Osteocyte (in vitro differentiated cells): ENCODE measurements at regions not wholly inside any gene's neighbourhood (a gene's known extent, or its start where the extent isn't known, plus 50 kb on each side); places are given as distances from the start of the nearest gene placed in this dataset.

Experiments used
- DNase-seq: peaks from one replicate; pipeline ENCODE4 v3.0.0; 2021; ENCODE audit warnings: mixed read lengths; ENCODE audit not compliant: unreplicated experiment; ENCODE audit errors: extremely low spot score
- H3K27ac Mint-ChIP-seq: one replicate; pipeline ENCODE4 v1.8.0; 2021; ENCODE audit warnings: mild to moderate bottlenecking, mixed read lengths; ENCODE audit not compliant: unreplicated experiment
- H3K27me3 Mint-ChIP-seq: one replicate; pipeline ENCODE4 v1.8.0; 2021; ENCODE audit warnings: mixed read lengths; ENCODE audit not compliant: unreplicated experiment
- H3K36me3 Mint-ChIP-seq: one replicate; pipeline ENCODE4 v1.8.0; 2021; ENCODE audit warnings: mixed read lengths; ENCODE audit not compliant: unreplicated experiment
- H3K4me1 Mint-ChIP-seq: one replicate; pipeline ENCODE4 v1.8.0; 2021; ENCODE audit warnings: mixed read lengths; ENCODE audit not compliant: unreplicated experiment
- H3K4me3 Mint-ChIP-seq: one replicate; pipeline ENCODE4 v1.8.0; 2021; ENCODE audit warnings: mild to moderate bottlenecking, moderate library complexity, mixed read lengths; ENCODE audit not compliant: unreplicated experiment
- H3K9me3 Mint-ChIP-seq: one replicate; pipeline ENCODE4 v1.8.0; 2021; ENCODE audit warnings: mixed read lengths; ENCODE audit not compliant: unreplicated experiment
- CTCF ChIP-seq: fragments of 200-600 bp; sonication (generic); IDR thresholded peaks from 2 replicates; pipeline ENCODE4 v1.5.0; 2021; ENCODE audit warnings: antibody characterized with exemption, mild to moderate bottlenecking, moderate library complexity

- Mint-ChIP-seq H3K27me3 (peaks cover 8% of the 10 kb centered on the region), H3K9me3 (no peaks in the 10 kb centered on the region), H3K4me1 (peaks cover 6% of the 10 kb centered on the region), H3K27ac (no peak overlapping the region), H3K36me3 (no peaks in the 10 kb centered on the region), H3K4me3 (no peak overlapping the region)
- no peak for DNase-seq
- TF ChIP-seq CTCF: no peak
Measured at GRCh38 chr12:23005387-23005786, 380.4 kb downstream of the ETNK1 start.

DNA sequence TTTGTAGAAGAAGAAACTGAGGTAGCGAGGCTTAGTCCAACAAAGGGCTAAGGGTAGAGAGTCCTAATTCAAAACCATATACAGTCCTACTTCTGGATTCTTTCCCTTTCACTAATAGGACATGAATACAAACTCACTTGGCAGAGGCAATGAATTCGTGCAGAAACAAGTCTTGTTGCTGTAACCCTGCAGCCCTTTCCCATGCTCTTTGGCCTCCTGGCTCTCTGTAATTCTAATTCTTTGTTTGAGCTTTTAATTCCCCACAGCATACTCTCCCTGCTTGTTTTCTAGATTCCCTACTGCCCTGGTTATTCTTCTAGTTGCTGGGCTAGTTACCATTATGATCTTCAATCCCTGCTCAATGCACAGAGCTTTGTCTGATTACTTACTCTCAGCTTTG, 381.4 kb downstream of the ETNK1 start:
- Mint-ChIP-seq H3K36me3 (no peaks in the 10 kb centered on the region), H3K27me3 (peaks cover 8% of the 10 kb centered on the region), H3K4me1 (peaks cover 6% of the 10 kb centered on the region), H3K27ac (no peak overlapping the region), H3K9me3 (no peaks in the 10 kb centered on the region), H3K4me3 (no peak overlapping the region)
- no peak for DNase-seq
- TF ChIP-seq CTCF: no peak

DNA sequence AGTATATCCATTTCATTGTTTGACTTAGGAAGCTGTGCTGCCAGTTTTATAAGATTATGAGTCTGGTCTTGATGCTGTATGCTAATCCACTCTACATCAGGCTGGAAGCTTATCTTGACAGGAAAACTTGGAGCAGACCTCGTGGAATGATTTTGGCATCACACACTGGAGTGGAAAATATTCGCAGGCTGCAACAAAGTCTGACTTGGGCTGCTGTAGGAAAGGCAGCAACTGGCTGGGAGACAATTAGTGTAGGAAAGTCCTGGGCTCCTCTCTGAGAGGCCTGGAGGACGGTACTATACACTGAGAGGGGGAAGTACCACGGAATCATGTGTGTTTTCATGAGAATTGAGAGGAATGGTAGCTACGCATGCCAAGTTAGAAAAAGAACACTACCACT, 383.7 kb downstream of the ETNK1 start:
- DNase-seq: no peak
- H3K36me3 Mint-ChIP-seq: no peaks in the 10 kb centered on the region
- no peaks in the 10 kb centered on the region for H3K9me3 Mint-ChIP-seq
- H3K27me3 Mint-ChIP-seq: peaks cover 8% of the 10 kb centered on the region
- H3K27ac Mint-ChIP-seq: no peak overlapping the region
- no peak overlapping the region for H3K4me3 Mint-ChIP-seq
- peaks cover 6% of the 10 kb centered on the region for H3K4me1 Mint-ChIP-seq
- no peak for TF ChIP-seq CTCF

DNA sequence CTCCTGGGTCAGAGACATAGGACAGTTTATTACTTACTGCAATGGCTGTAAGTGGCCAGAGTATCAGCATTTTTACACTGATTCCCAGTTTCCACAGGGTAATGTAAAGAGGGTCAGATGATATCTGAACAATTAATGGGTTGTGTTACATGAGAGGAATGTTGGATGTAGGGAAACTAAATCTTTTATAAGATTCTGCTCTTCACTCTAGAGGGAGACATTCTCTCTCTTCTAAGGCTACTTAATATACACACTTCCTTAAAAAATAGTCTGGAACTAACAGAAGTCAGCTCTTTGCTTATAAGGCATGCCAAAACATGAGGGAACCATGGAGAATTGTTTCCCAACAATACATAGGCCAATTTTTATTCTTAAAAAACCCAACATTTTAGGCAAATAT, 389.8 kb downstream of the ETNK1 start:
- no peaks in the 10 kb centered on the region for H3K9me3 Mint-ChIP-seq
- no peak overlapping the region for H3K4me3 Mint-ChIP-seq
- H3K27me3 Mint-ChIP-seq: no peaks in the 10 kb centered on the region
- H3K4me1 Mint-ChIP-seq: no peaks in the 10 kb centered on the region
- DNase-seq: no peak
- H3K27ac Mint-ChIP-seq: no peak overlapping the region
- no peaks in the 10 kb centered on the region for H3K36me3 Mint-ChIP-seq
- TF ChIP-seq CTCF: peak; percentile 52

GRCh38 chr12:23025372-23026016, 400.5 kb downstream of the ETNK1 start:
- no peak overlapping the region for H3K4me3 Mint-ChIP-seq
- no peaks in the 10 kb centered on the region for H3K4me1 Mint-ChIP-seq
- peaks cover 6% of the 10 kb centered on the region for H3K27me3 Mint-ChIP-seq
- H3K9me3 Mint-ChIP-seq: peaks cover 4% of the 10 kb centered on the region
- TF ChIP-seq CTCF: no peak
- no peak for DNase-seq
- no peak overlapping the region for H3K27ac Mint-ChIP-seq
- no peaks in the 10 kb centered on the region for H3K36me3 Mint-ChIP-seq
